H1 (cell line): ENCODE measurements at regions not wholly inside any gene's neighbourhood (a gene's known extent, or its start where the extent isn't known, plus 50 kb on each side); places are given as distances from the start of the nearest gene placed in this dataset.

Experiments
- CTCF ChIA-PET: fragments of 300-600 bp; sonication (Branson Sonifier 250); formaldehyde crosslinking; loops from one replicate; lab custom pipeline; 2021; ENCODE audit not compliant: partially characterized antibody; lab: Charles Lee
- POLR2A ChIA-PET: fragments of 300-600 bp; sonication (Branson Sonifier 250); formaldehyde crosslinking; loops from one replicate; lab custom pipeline; 2021; ENCODE audit warnings: inconsistent platforms; ENCODE audit not compliant: partially characterized antibody; lab: Charles Lee
- DNase-seq, 2 experiments: peaks; one replicate each; pipeline versions ENCODE4 v3.0.0 to v3.0.0-alpha.2; 2010 to 2022; ENCODE audit warnings: low spot score in 2 of 2, low read depth in 1 of 2, mixed read lengths in 1 of 2
- FAIRE-seq: peaks from 2 replicates; lab custom pipeline; 2011; peaks lifted over from hg19 to GRCh38; lab: Jason Lieb, UNC
- H2AFZ ChIP-seq: 2 replicates; pipeline ENCODE4 v1.8.1; 2012; ENCODE audit warnings: low read length, inconsistent platforms
- H2AK5ac ChIP-seq: 2 replicates; pipeline ENCODE4 v1.6.1; 2013; ENCODE audit warnings: low read depth, low read length
- H2BK120ac ChIP-seq: replicated peaks from 2 replicates; pipeline ENCODE3; 2013; ENCODE audit warnings: low read depth, low read length, inconsistent platforms
- H2BK12ac ChIP-seq: 2 replicates; pipeline ENCODE4 v1.6.1; 2013; ENCODE audit warnings: low read depth, low read length
- H2BK15ac ChIP-seq: 2 replicates; pipeline ENCODE4 v1.6.1; 2013; ENCODE audit warnings: low read length
- H2BK20ac ChIP-seq: 2 replicates; pipeline ENCODE4 v1.6.1; 2013; ENCODE audit warnings: low read length
- H2BK5ac ChIP-seq: 2 replicates; pipeline ENCODE4 v1.6.1; 2013; ENCODE audit warnings: low read depth, low read length
- H3K14ac ChIP-seq: 2 replicates; pipeline ENCODE4 v1.6.1; 2013; ENCODE audit warnings: inconsistent platforms; ENCODE audit not compliant: insufficient read length
- H3K18ac ChIP-seq: 2 replicates; pipeline ENCODE4 v1.6.1; 2013; ENCODE audit warnings: low read length; ENCODE audit errors: extremely low read depth
- H3K23ac ChIP-seq: 2 replicates; pipeline ENCODE4 v1.6.1; 2013; ENCODE audit warnings: inconsistent platforms; ENCODE audit not compliant: insufficient read length
- H3K23me2 ChIP-seq: 2 replicates; pipeline ENCODE4 v1.6.1; 2013; ENCODE audit warnings: low read depth, low read length
- H3K27ac ChIP-seq: 2 replicates; pipeline ENCODE4 v1.6.1; 2011; ENCODE audit warnings: low read depth, low read length, inconsistent platforms
- H3K27me3 ChIP-seq, 4 experiments: replicated peaks in 1 of 4; 1 replicate in 1 of 4; 2 replicates in 3 of 4; pipeline versions ENCODE4 v1.6.1 to v1.8.1; 2011 to 2013; ENCODE audit warnings: low read length in 3 of 4, mild to moderate bottlenecking in 3 of 4, inconsistent platforms in 2 of 4, mixed read lengths in 2 of 4, moderate library complexity in 1 of 4; ENCODE audit not compliant: control insufficient read depth in 3 of 4, insufficient read depth in 3 of 4; ENCODE audit errors: extremely low read depth in 1 of 4
- H3K36me3 ChIP-seq, 4 experiments: 2 replicates each; pipeline versions ENCODE4 v1.6.1 to v1.8.1; 2011 to 2013; ENCODE audit warnings: mild to moderate bottlenecking in 4 of 4, low read length in 3 of 4, moderate library complexity in 2 of 4, control low read depth in 1 of 4, inconsistent platforms in 1 of 4; ENCODE audit not compliant: insufficient read depth in 4 of 4, control insufficient read depth in 2 of 4
- H3K4ac ChIP-seq: replicated peaks from 2 replicates; pipeline ENCODE3; 2013; ENCODE audit warnings: low read length, low read depth, mixed read lengths, inconsistent platforms; ENCODE audit not compliant: insufficient read length
- H3K4me1 ChIP-seq, 4 experiments: replicated peaks in 1 of 4; 1 replicate in 1 of 4; 2 replicates in 3 of 4; pipeline versions ENCODE4 v1.6.1 to v1.8.1; 2011 to 2013; ENCODE audit warnings: low read length in 3 of 4, inconsistent platforms in 2 of 4, mixed read lengths in 1 of 4; ENCODE audit not compliant: insufficient read depth in 4 of 4, control insufficient read depth in 3 of 4
- H3K4me2 ChIP-seq, 2 experiments: 2 replicates each; pipeline versions ENCODE4 v1.6.1 to v1.8.1; 2011 to 2013; ENCODE audit warnings: low read depth in 2 of 2, low read length in 2 of 2, control low read depth in 1 of 2, inconsistent platforms in 1 of 2, mild to moderate bottlenecking in 1 of 2; ENCODE audit not compliant: insufficient read depth in 1 of 2
- H3K4me3 ChIP-seq, 4 experiments: fragments of 200-600, 300-600 bp in 1 of 4; sonication (generic), shearing (Covaris generic), sonication (Bioruptor Twin) in 1 of 4; 2 replicates each; pipeline versions ENCODE4 v1.5.1 to v1.8.1; 2011 to 2016; ENCODE audit warnings: low read length in 4 of 4, low read depth in 3 of 4, control low read depth in 2 of 4, inconsistent platforms in 2 of 4, mild to moderate bottlenecking in 2 of 4, mixed read lengths in 1 of 4, moderate library complexity in 1 of 4; ENCODE audit not compliant: insufficient read depth in 2 of 4; ENCODE audit errors: extremely low read depth in 1 of 4
- H3K56ac ChIP-seq: replicated peaks from 2 replicates; pipeline ENCODE3; 2013; ENCODE audit warnings: low read depth, mild to moderate bottlenecking, mixed read lengths, low read length, inconsistent platforms; ENCODE audit not compliant: insufficient read length
- H3K79me1 ChIP-seq: 2 replicates; pipeline ENCODE4 v1.6.1; 2013; ENCODE audit warnings: low read depth, low read length, control low read depth
- H3K79me2 ChIP-seq, 2 experiments: 2 replicates each; pipeline versions ENCODE4 v1.6.1 to v1.8.1; 2012 to 2013; ENCODE audit warnings: low read length in 2 of 2, mild to moderate bottlenecking in 2 of 2, inconsistent platforms in 1 of 2; ENCODE audit not compliant: insufficient read depth in 2 of 2, control insufficient read depth in 1 of 2
- H3K9ac ChIP-seq, 4 experiments: replicated peaks in 1 of 4; 1 replicate in 1 of 4; 2 replicates in 3 of 4; pipeline versions ENCODE4 v1.6.1 to v1.8.1; 2011 to 2013; ENCODE audit warnings: low read depth in 3 of 4, low read length in 3 of 4, control low read depth in 2 of 4, mild to moderate bottlenecking in 2 of 4, moderate library complexity in 2 of 4, inconsistent platforms in 1 of 4; ENCODE audit errors: extremely low read depth in 1 of 4
- H3K9me3 ChIP-seq, 2 experiments: 2 replicates each; pipeline versions ENCODE4 v1.6.1 to v1.8.1; 2012 to 2013; ENCODE audit warnings: mild to moderate bottlenecking in 2 of 2, moderate library complexity in 2 of 2, control low read depth in 1 of 2, inconsistent platforms in 1 of 2, low read depth in 1 of 2, low read length in 1 of 2, mixed read lengths in 1 of 2; ENCODE audit not compliant: insufficient read depth in 2 of 2
- H4K20me1 ChIP-seq, 2 experiments: replicated peaks in 1 of 2; 2 replicates each; pipeline versions ENCODE3 to v1.8.1; 2011 to 2013; ENCODE audit warnings: inconsistent platforms in 2 of 2, low read length in 2 of 2, mild to moderate bottlenecking in 1 of 2; ENCODE audit not compliant: insufficient read depth in 2 of 2, control insufficient read depth in 1 of 2
- H4K5ac ChIP-seq: 2 replicates; pipeline ENCODE4 v1.6.1; 2013; ENCODE audit warnings: low read length, low read depth, mixed read lengths, inconsistent platforms; ENCODE audit not compliant: insufficient read length
- H4K8ac ChIP-seq: 2 replicates; pipeline ENCODE4 v1.8.0; 2013; ENCODE audit warnings: mild to moderate bottlenecking, moderate library complexity, low read length, inconsistent platforms; ENCODE audit not compliant: insufficient read depth; ENCODE audit errors: extremely low read depth
- H4K91ac ChIP-seq: replicated peaks from 2 replicates; pipeline ENCODE3; 2013; ENCODE audit warnings: low read length, mixed read lengths, inconsistent platforms; ENCODE audit not compliant: insufficient read length
- ASH2L ChIP-seq: fragments of 200-600, 300-600 bp; sonication (generic); IDR thresholded peaks from one replicate; pipeline ENCODE4 v1.7.1; 2017; ENCODE audit warnings: low read length
- ATF2 ChIP-seq: IDR thresholded peaks from 2 replicates; pipeline ENCODE4 v1.6.1; 2012; ENCODE audit warnings: low read length, inconsistent platforms
- CTCF ChIP-seq, 3 experiments: IDR thresholded peaks; 1 replicate in 2 of 3; 2 replicates in 1 of 3; pipeline versions ENCODE4 v1.5.1 to v1.6.1; 2011; ENCODE audit warnings: low read length in 3 of 3, mild to moderate bottlenecking in 3 of 3, inconsistent platforms in 2 of 3, low read depth in 1 of 3, moderate library complexity in 1 of 3; ENCODE audit not compliant: insufficient read depth in 1 of 3; ENCODE audit errors: control extremely low read depth in 1 of 3
- HDAC2 ChIP-seq, 2 experiments: fragments of 300-600 bp in 1 of 2; sonication (generic) in 1 of 2; IDR thresholded peaks; 2 replicates each; pipeline ENCODE4 v1.6.1; 2011 to 2012; ENCODE audit warnings: low read depth in 2 of 2, low read length in 2 of 2, mild to moderate bottlenecking in 2 of 2, moderate library complexity in 2 of 2, borderline replicate concordance in 1 of 2, inconsistent platforms in 1 of 2
- HDAC6 ChIP-seq: IDR thresholded peaks from one replicate; pipeline ENCODE4 v1.7.1; 2012; ENCODE audit warnings: low read depth, mild to moderate bottlenecking, inconsistent platforms, low read length, moderate library complexity
- KDM4A ChIP-seq: IDR thresholded peaks from one replicate; pipeline ENCODE4 v1.7.1; 2012; ENCODE audit warnings: low read depth, mild to moderate bottlenecking, moderate library complexity, low read length, inconsistent platforms; ENCODE audit not compliant: severe bottlenecking
- NANOG ChIP-seq: IDR thresholded peaks from 2 replicates; pipeline ENCODE4 v1.6.1; 2011; ENCODE audit warnings: low read length, low read depth, mild to moderate bottlenecking, inconsistent platforms; ENCODE audit not compliant: insufficient read depth, poor library complexity, severe bottlenecking
- POLR2A ChIP-seq, 2 experiments: IDR thresholded peaks; 1 replicate in 1 of 2; 2 replicates in 1 of 2; pipeline ENCODE4 v1.6.1; 2011; ENCODE audit warnings: low read depth in 2 of 2, low read length in 2 of 2, mild to moderate bottlenecking in 2 of 2; ENCODE audit errors: control extremely low read depth in 1 of 2
- SP4 ChIP-seq: IDR thresholded peaks from 2 replicates; pipeline ENCODE4 v1.6.1; 2012; ENCODE audit warnings: low read length, inconsistent platforms
- TAF7 ChIP-seq: optimal IDR thresholded peaks from 2 replicates; pipeline ENCODE3; 2011; ENCODE audit warnings: low read depth, mild to moderate bottlenecking, inconsistent platforms, low read length, moderate library complexity, borderline replicate concordance
- WGBS, 2 experiments: shearing (Covaris generic) in 1 of 2; methylation state at CpG; one replicate each; pipeline versions ENCODE4 v1.1.6 to v1.1.7; 2013 to 2015; ENCODE audit warnings: low lambda C conversion rate in 2 of 2, mixed read lengths in 2 of 2, inconsistent platforms in 1 of 2, low coverage in 1 of 2, missing lambda C conversion rate in 1 of 2; ENCODE audit not compliant: insufficient replicate concordance in 2 of 2, insufficient coverage in 1 of 2, insufficient read length in 1 of 2; ENCODE audit errors: extremely low coverage in 1 of 2, missing lambda C conversion rate in 1 of 2; 5-methylcytosine and 5-hydroxymethylcytosine counted together

GRCh38 chrX:30495468-30495867, 82.1 kb downstream of the TASL start:
- Histone ChIP-seq H3K9ac (no peak overlapping the region), H3K27me3 (no peaks in the 10 kb centered on the region), H3K79me1 (no peaks in the 10 kb centered on the region), H2BK15ac (no peak overlapping the region), H3K4me3 (no peak overlapping the region), H3K14ac (no peak overlapping the region), H3K4me1 (no peaks in the 10 kb centered on the region), H3K36me3 (no peaks in the 10 kb centered on the region), H3K4ac (no peak overlapping the region), H3K56ac (no peak overlapping the region), H4K8ac (no peak overlapping the region), H4K5ac (no peak overlapping the region), H2BK120ac (no peak overlapping the region), H3K4me2 (no peak overlapping the region), H4K91ac (no peak overlapping the region), H2BK20ac (no peak overlapping the region), H3K23me2 (no peaks in the 10 kb centered on the region), H4K20me1 (no peaks in the 10 kb centered on the region), H2BK12ac (no peak overlapping the region), H2AFZ (no peak overlapping the region), H3K18ac (no peak overlapping the region), H3K27ac (no peak overlapping the region), H3K23ac (no peak overlapping the region), H2BK5ac (no peak overlapping the region), H3K79me2 (no peaks in the 10 kb centered on the region), H2AK5ac (no peak overlapping the region), H3K9me3 (no peaks in the 10 kb centered on the region)
- no peak for TF ChIP-seq ASH2L
- TF ChIP-seq CTCF (IDR thresholded peaks at IDR 0.05; ENCODE audit: control extremely low read depth in 1 of 3, insufficient read depth in 1 of 3, low read depth in 1 of 3, low read length in 3 of 3): no peak
- no peak for TF ChIP-seq ATF2
- no peak for TF ChIP-seq NANOG
- no peak for TF ChIP-seq HDAC6
- no peak for TF ChIP-seq SP4
- no peak for TF ChIP-seq POLR2A (IDR thresholded peaks at IDR 0.05; ENCODE audit: control extremely low read depth in 1 of 2, low read depth in 2 of 2, low read length in 2 of 2)
- TF ChIP-seq KDM4A: no peak
- TF ChIP-seq TAF7: no peak
- no peak for TF ChIP-seq HDAC2 (IDR thresholded peaks at IDR 0.05; ENCODE audit: borderline replicate concordance in 1 of 2, low read depth in 2 of 2, low read length in 2 of 2)
- ChIA-PET CTCF (interaction anchor here (0.7 kb wide), 1 partner anchor 8 kb away, joined by 3 read pairs; no protein-coding TSS in a partner anchor), POLR2A (no interaction called here)
- FAIRE-seq (no peak), DNase-seq (no peak)
- 100% methylated on average over 1 of the region's 1 CpG; no CpG with 5 or more reads in 1 of the 2 experiments for WGBS, 2 experiments
